Left ventricle myocardium inferior (tissue), 1 donor: ENCODE measurements at regions not wholly inside any gene's neighbourhood (a gene's known extent, or its start where the extent isn't known, plus 50 kb on each side); places are given as distances from the start of the nearest gene placed in this dataset.

Experiments used
- DNase-seq: peaks from one replicate; pipeline ENCODE4 v3.0.0-alpha.2; 2020
- H3K27ac ChIP-seq: fragments of 200-600 bp; replicated peaks from 2 replicates; pipeline ENCODE4 v1.8.0; 2021
- H3K27me3 ChIP-seq: fragments of 200-600 bp; 2 replicates; pipeline ENCODE4 v1.8.0; 2021; ENCODE audit warnings: low read depth
- H3K36me3 ChIP-seq: fragments of 200-600 bp; 2 replicates; pipeline ENCODE4 v1.8.0; 2021
- H3K4me1 ChIP-seq: fragments of 200-600 bp; 2 replicates; pipeline ENCODE4 v1.8.0; 2021
- H3K4me3 ChIP-seq: fragments of 200-600 bp; 2 replicates; pipeline ENCODE4 v1.8.0; 2021; ENCODE audit warnings: mild to moderate bottlenecking, moderate library complexity
- H3K9me3 ChIP-seq: fragments of 200-600 bp; replicated peaks from 2 replicates; pipeline ENCODE4 v1.8.0; 2021
- CTCF ChIP-seq: fragments of 200-600 bp; IDR thresholded peaks from 2 replicates; pipeline ENCODE4 v1.8.0; 2021; ENCODE audit warnings: antibody characterized with exemption, mild to moderate bottlenecking, borderline replicate concordance
- intact Hi-C: fragments of 100-400 bp; cut with micrococcal nuclease; formaldehyde crosslinking; loops from one replicate; pipeline ENCODE4 v1.11.0; 2022
- donor health status: DM: no; HTN: yes; CAD: no; lungs with severe emphysema.

- H3K27me3 ChIP-seq = no peaks in the 10 kb centered on the region
- peak overlapping the region; percentile 15 for H3K27ac ChIP-seq
- no peaks in the 10 kb centered on the region for H3K4me1 ChIP-seq
- no peaks in the 10 kb centered on the region for H3K36me3 ChIP-seq
- no peak overlapping the region for H3K4me3 ChIP-seq
- no peak for TF ChIP-seq CTCF
- peaks cover 21% of the 10 kb centered on the region for H3K9me3 ChIP-seq
- intact Hi-C loops = no loop called here
- no peak for DNase-seq
Measured at GRCh38 chr4:177119691-177120090, 190.0 kb upstream of the NEIL3 start.

GRCh38 chr4:177123811-177124210 lies 185.9 kb upstream of the NEIL3 start:
- Histone ChIP-seq H3K4me1 (no peaks in the 10 kb centered on the region), H3K4me3 (no peak overlapping the region), H3K9me3 (peaks cover 43% of the 10 kb centered on the region), H3K27me3 (no peaks in the 10 kb centered on the region), H3K27ac (no peak overlapping the region), H3K36me3 (no peaks in the 10 kb centered on the region)
- no peak for DNase-seq
- no peak for TF ChIP-seq CTCF
- intact Hi-C loops = no loop called here

- H3K27ac ChIP-seq = no peak overlapping the region
- H3K4me1 ChIP-seq = no peaks in the 10 kb centered on the region
- peaks cover 50% of the 10 kb centered on the region for H3K9me3 ChIP-seq
- DNase-seq = no peak
- no peaks in the 10 kb centered on the region for H3K27me3 ChIP-seq
- intact Hi-C loops = no loop called here
- no peak overlapping the region for H3K4me3 ChIP-seq
- no peaks in the 10 kb centered on the region for H3K36me3 ChIP-seq
- TF ChIP-seq CTCF = no peak
Measured at GRCh38 chr4:177124349-177125064, 185.2 kb upstream of the NEIL3 start.

GRCh38 chr4:177125656-177126055 lies 184.0 kb upstream of the NEIL3 start:
- H3K36me3 ChIP-seq = no peaks in the 10 kb centered on the region

GRCh38 chr4:177127658-177128057 lies 182.0 kb upstream of the NEIL3 start:
- Histone ChIP-seq H3K9me3 (peaks cover 40% of the 10 kb centered on the region), H3K27me3 (no peaks in the 10 kb centered on the region)

More at GRCh38 chr4:177125656-177126055, 184.0 kb upstream of the NEIL3 start:
- Histone ChIP-seq H3K4me3 (no peak overlapping the region), H3K4me1 (no peaks in the 10 kb centered on the region), H3K27ac (no peak overlapping the region), H3K27me3 (no peaks in the 10 kb centered on the region), H3K9me3 (peaks cover 53% of the 10 kb centered on the region)
- TF ChIP-seq CTCF = no peak
- intact Hi-C loops = no loop called here
- no peak for DNase-seq

More at GRCh38 chr4:177127658-177128057, 182.0 kb upstream of the NEIL3 start:
- Histone ChIP-seq H3K4me1 (no peaks in the 10 kb centered on the region), H3K27ac (no peak overlapping the region), H3K36me3 (no peaks in the 10 kb centered on the region), H3K4me3 (no peak overlapping the region)
- TF ChIP-seq CTCF = no peak
- no peak for DNase-seq
- intact Hi-C loops = no loop called here
